GM12873 (cell line): ENCODE measurements at regions not wholly inside any gene's neighbourhood (a gene's known extent, or its start where the extent isn't known, plus 50 kb on each side); places are given as distances from the start of the nearest gene placed in this dataset.

Experiments
- CTCF ChIP-seq: IDR thresholded peaks from 2 replicates; pipeline ENCODE4 v1.5.1; 2012; ENCODE audit warnings: low read depth, mild to moderate bottlenecking, moderate library complexity, low read length, control low read depth; ENCODE audit not compliant: insufficient read depth; ENCODE audit errors: missing control alignments

- TF ChIP-seq CTCF, result no peak
These were observed 90.4 kb upstream of the MYO3A start for GRCh38 chr10:25843551-25844170.

GRCh38 chr10:25849268-25849667, 84.8 kb upstream of the MYO3A start:
- TF ChIP-seq CTCF, result no peak

GRCh38 chr10:25849988-25850387, 84.0 kb upstream of the MYO3A start:
- no peak for TF ChIP-seq CTCF

- TF ChIP-seq CTCF, result no peak
These were observed 82.5 kb upstream of the MYO3A start for GRCh38 chr10:25851548-25851947.

- TF ChIP-seq CTCF, result no peak
These were observed 81.6 kb upstream of the MYO3A start for GRCh38 chr10:25852364-25852941.

GRCh38 chr10:25858076-25858475, 76.0 kb upstream of the MYO3A start:
- TF ChIP-seq CTCF, result no peak

GRCh38 chr10:25865267-25865666, 68.8 kb upstream of the MYO3A start:
- TF ChIP-seq CTCF, result no peak
